Cardiac muscle cell (in vitro differentiated cells and primary cell): ENCODE measurements at regions not wholly inside any gene's neighbourhood (a gene's known extent, or its start where the extent isn't known, plus 50 kb on each side); places are given as distances from the start of the nearest gene placed in this dataset.
A peak's percentile ranks its signal among the peaks of the same experiment; 100 is the strongest.

Experiments
- DNase-seq, 2 donors: peaks; one replicate each; pipeline versions ENCODE4 v3.0.0 to v3.0.0-alpha.2; 2010 to 2017; ENCODE audit warnings: low read depth in 1 of 2, low spot score in 1 of 2
- H3K27ac ChIP-seq: fragments of 200-600 bp; sonication (generic); 2 replicates; pipeline ENCODE4 v1.5.1; 2016
- H3K27me3 ChIP-seq: fragments of 200-600 bp; sonication (generic); 2 replicates; pipeline ENCODE4 v1.6.0; 2016; ENCODE audit warnings: control low read depth
- H3K36me3 ChIP-seq: fragments of 200-600 bp; sonication (generic); 2 replicates; pipeline ENCODE4 v1.5.1; 2016; ENCODE audit warnings: control low read depth
- H3K4me1 ChIP-seq: fragments of 200-600 bp; sonication (generic); 2 replicates; pipeline ENCODE4 v1.8.1; 2017; ENCODE audit warnings: low read depth, mild to moderate bottlenecking, mixed run types
- H3K4me3 ChIP-seq: fragments of 200-600 bp; sonication (generic); 2 replicates; pipeline ENCODE4 v1.5.1; 2016; ENCODE audit warnings: mild to moderate bottlenecking
- H3K9me3 ChIP-seq: fragments of 200-600 bp; sonication (generic); 2 replicates; pipeline ENCODE4 v1.5.1; 2017; ENCODE audit warnings: low read depth, mild to moderate bottlenecking, control low read depth
- TF ChIP-seq, protein P1 (sequence below): IDR thresholded peaks from 2 replicates; pipeline ENCODE4 v1.5.1; 2012; ENCODE audit warnings: low read depth, mild to moderate bottlenecking, low read length

DNA sequence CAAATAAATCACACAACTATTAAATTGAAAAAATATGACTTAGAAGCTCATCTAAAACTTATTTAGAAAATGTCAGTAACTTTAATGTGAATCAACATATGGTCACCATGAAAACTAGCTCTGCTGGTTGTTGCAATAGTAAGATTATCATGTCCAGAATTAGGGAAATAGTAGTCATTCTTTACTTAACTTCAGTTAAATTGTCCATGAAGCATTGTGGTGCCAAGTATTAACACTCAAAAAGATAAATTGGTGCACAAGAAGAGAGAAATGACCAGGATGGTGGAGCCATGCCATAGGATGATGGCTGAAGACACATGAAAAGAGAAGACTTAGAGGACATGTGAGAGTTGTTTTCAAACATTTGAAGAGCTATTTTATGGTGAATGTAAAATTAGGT lies 130.2 kb upstream of the PTGFR start:
- no peak overlapping the region for H3K27ac ChIP-seq
- H3K36me3 ChIP-seq = no peaks in the 10 kb centered on the region
- no peak overlapping the region for H3K4me3 ChIP-seq
- no peak for DNase-seq
- no peaks in the 10 kb centered on the region for H3K4me1 ChIP-seq
- no peaks in the 10 kb centered on the region for H3K9me3 ChIP-seq
- H3K27me3 ChIP-seq = no peaks in the 10 kb centered on the region
- TF ChIP-seq, protein P1, sequence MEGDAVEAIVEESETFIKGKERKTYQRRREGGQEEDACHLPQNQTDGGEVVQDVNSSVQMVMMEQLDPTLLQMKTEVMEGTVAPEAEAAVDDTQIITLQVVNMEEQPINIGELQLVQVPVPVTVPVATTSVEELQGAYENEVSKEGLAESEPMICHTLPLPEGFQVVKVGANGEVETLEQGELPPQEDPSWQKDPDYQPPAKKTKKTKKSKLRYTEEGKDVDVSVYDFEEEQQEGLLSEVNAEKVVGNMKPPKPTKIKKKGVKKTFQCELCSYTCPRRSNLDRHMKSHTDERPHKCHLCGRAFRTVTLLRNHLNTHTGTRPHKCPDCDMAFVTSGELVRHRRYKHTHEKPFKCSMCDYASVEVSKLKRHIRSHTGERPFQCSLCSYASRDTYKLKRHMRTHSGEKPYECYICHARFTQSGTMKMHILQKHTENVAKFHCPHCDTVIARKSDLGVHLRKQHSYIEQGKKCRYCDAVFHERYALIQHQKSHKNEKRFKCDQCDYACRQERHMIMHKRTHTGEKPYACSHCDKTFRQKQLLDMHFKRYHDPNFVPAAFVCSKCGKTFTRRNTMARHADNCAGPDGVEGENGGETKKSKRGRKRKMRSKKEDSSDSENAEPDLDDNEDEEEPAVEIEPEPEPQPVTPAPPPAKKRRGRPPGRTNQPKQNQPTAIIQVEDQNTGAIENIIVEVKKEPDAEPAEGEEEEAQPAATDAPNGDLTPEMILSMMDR = no peak

DNA sequence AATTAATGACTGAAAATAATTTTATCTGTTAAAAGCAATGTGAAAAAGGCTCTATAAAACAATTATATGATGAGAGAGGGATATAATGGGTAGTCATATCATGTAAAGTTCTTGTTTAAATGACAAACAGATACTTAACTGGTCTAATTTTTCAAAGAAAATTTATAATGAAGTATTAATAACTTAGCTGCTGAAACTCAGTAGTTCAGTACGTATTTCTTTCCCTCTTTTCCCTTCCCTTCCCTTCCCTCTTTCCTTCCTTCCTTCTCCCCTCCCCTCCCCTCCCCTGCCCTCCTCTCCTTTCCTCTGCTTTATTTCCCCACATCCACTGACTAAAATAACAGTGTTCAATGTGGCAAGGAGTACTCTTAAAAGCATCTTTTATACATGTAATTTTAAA lies 123.1 kb upstream of the PTGFR start:
- Histone ChIP-seq H3K27me3 (no peaks in the 10 kb centered on the region), H3K36me3 (no peaks in the 10 kb centered on the region), H3K9me3 (no peaks in the 10 kb centered on the region), H3K4me3 (no peak overlapping the region), H3K27ac (no peak overlapping the region), H3K4me1 (no peaks in the 10 kb centered on the region)
- TF ChIP-seq, protein P1 = no peak
- DNase-seq = no peak

DNA sequence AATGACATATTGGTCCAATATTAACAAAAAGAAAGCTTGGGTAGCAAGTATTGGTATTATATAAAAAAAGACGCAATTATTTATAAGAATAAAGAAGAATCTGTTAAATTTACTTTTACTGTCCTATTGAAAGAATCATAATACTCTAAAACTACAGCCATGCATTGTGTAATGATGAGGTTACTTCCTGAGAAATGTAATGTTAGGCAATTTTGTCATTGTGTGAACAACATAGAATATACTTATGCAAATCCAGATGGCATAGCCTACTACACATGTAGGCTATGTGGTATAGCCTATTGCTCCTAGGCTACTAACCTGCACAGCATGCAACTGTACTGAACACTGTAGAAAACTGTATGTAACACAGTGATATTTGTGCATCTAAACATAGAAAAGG lies 121.2 kb upstream of the PTGFR start:
- H3K9me3 ChIP-seq = no peaks in the 10 kb centered on the region
- DNase-seq = peak in 1 of 2 donors; percentile 47
- TF ChIP-seq, protein P1 = no peak
- no peak overlapping the region for H3K27ac ChIP-seq
- no peaks in the 10 kb centered on the region for H3K27me3 ChIP-seq
- no peaks in the 10 kb centered on the region for H3K36me3 ChIP-seq
- H3K4me3 ChIP-seq = no peak overlapping the region
- H3K4me1 ChIP-seq = no peaks in the 10 kb centered on the region

DNA sequence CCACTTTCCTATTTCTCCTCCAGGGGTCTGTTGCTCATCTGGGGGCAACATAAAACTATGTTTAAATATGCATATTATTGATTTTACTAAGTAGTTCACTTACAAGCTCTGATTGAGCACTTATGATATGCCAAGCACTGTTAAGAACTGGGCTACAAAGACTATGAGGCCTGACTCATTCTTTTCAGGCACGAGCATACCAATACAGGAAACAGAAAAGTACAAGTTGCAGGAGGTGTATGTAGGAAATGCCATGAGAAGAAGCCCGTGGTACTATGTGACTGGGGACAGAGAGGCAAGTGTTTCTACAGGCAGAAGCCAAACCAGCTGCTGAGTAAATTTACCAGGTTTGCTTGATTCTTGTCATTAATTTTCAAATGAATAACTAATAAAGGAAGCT lies 120.4 kb upstream of the PTGFR start:
- TF ChIP-seq, protein P1 = no peak
- no peak overlapping the region for H3K27ac ChIP-seq

DNA sequence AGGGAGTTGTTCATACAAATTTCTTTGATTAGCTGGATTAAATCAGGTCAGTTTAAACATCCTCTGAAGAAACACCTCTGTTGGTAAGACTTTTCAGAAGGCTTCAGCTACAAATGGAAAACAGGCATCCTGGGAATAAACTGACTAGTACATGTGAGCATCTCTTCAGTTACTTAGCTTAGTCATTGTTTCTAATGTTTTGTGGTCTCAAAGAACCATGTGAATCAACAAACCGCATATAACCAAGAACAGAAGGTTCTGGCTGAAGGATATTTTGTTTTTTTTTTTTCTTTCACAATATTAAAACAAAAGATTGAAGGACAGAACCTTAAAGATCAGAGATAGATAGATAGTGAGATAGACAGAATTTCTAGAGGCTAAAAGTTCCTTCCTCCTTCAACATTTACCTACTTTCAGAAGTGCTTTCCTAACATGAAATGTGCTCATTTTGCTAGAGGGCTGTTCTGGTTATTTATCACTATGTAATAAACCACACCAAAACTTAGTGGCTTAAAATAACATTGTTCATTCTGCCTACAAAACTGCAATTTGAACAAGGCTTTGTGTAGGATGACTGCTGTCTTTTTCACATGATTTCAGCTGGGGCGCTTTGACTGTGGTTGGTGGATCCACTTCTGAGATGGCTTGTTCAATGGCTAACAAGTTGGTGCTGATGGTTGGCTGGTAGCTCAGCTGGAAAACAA lies 119.8 kb upstream of the PTGFR start:
- Histone ChIP-seq H3K4me1 (no peaks in the 10 kb centered on the region), H3K36me3 (no peaks in the 10 kb centered on the region), H3K9me3 (no peaks in the 10 kb centered on the region), H3K27ac (no peak overlapping the region), H3K4me3 (no peak overlapping the region), H3K27me3 (no peaks in the 10 kb centered on the region)
- TF ChIP-seq, protein P1 = no peak
- DNase-seq = peak in 1 of 2 donors; percentile 61

More for the DNA sequence above, 120.4 kb upstream of the PTGFR start:
- no peak overlapping the region for H3K4me3 ChIP-seq
- no peaks in the 10 kb centered on the region for H3K36me3 ChIP-seq
- no peaks in the 10 kb centered on the region for H3K9me3 ChIP-seq
- no peaks in the 10 kb centered on the region for H3K4me1 ChIP-seq
- H3K27me3 ChIP-seq = no peaks in the 10 kb centered on the region
- peak in 1 of 2 donors; percentile 61 for DNase-seq

DNA sequence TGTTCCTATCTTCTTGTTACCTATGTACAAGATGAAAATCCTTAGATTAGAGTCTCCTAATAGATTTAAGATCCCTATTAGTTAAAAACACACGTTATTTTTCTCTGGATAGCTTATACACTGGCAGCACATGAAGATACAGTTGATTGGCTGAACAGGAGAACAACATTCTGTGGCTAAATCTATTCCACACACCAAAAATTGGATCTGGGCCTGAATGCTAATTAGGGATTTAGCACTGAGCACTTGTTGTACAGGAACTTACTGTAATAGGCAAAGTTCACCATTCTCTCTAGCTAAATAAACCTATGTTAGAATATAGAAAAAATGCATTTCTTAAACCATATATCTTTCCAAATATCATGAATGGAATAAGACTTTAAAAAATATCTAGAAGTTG lies 117.1 kb upstream of the PTGFR start:
- Histone ChIP-seq H3K27me3 (no peaks in the 10 kb centered on the region), H3K9me3 (no peaks in the 10 kb centered on the region), H3K4me1 (no peaks in the 10 kb centered on the region), H3K4me3 (no peak overlapping the region), H3K36me3 (no peaks in the 10 kb centered on the region), H3K27ac (no peak overlapping the region)
- TF ChIP-seq, protein P1 = no peak
- no peak for DNase-seq
